ENCODE measurements at regions not wholly inside any gene's neighbourhood (a gene's known extent, or its start where the extent isn't known, plus 50 kb on each side); places are given as distances from the start of the nearest gene placed in this dataset.
A peak's percentile ranks its signal among the peaks of the same experiment; 100 is the strongest.

GRCh38 chr2:100222844-100223243 lies 80.5 kb upstream of the AFF3 start:
- intact Hi-C loops (cut with DNase I) = no loop called here
- Histone ChIP-seq H3K4me1 (ENCODE audit: control insufficient read depth, insufficient read depth, low read length) (no peaks in the 10 kb centered on the region), H3K4me3 (ENCODE audit: low read length) (no peak overlapping the region), H3K9me3 (ENCODE audit: control insufficient read depth, low read length) (no peaks in the 10 kb centered on the region), H3K27me3 (ENCODE audit: control insufficient read depth, insufficient read depth) (no peaks in the 10 kb centered on the region), H3K27ac (ENCODE audit: low read length) (no peak overlapping the region)
- DNase-seq (no peak), ATAC-seq (no peak)
- WGBS = 84% methylated on average over 2 of the region's 2 CpGs

GRCh38 chr2:100218552-100218951 lies 76.2 kb upstream of the AFF3 start:
- ATAC-seq (no peak), DNase-seq (no peak)
- peaks cover 5% of the 10 kb centered on the region for H3K4me1 ChIP-seq (ENCODE audit: control insufficient read depth, insufficient read depth, low read length)
- intact Hi-C loops (cut with DNase I) = no loop called here
- H3K4me3 ChIP-seq (ENCODE audit: low read length) = no peak overlapping the region
- no peak overlapping the region for H3K27ac ChIP-seq (ENCODE audit: low read length)
- no peaks in the 10 kb centered on the region for H3K9me3 ChIP-seq (ENCODE audit: control insufficient read depth, low read length)
- H3K27me3 ChIP-seq (ENCODE audit: control insufficient read depth, insufficient read depth) = no peaks in the 10 kb centered on the region
- 99% methylated on average over 3 of the region's 3 CpGs for WGBS

GRCh38 chr2:100217323-100217722 lies 74.9 kb upstream of the AFF3 start:
- H3K27ac ChIP-seq (ENCODE audit: low read length) = no peak overlapping the region
- 96% methylated on average over 6 of the region's 6 CpGs for WGBS
- H3K4me3 ChIP-seq (ENCODE audit: low read length) = no peak overlapping the region
- DNase-seq = no peak
- H3K27me3 ChIP-seq (ENCODE audit: control insufficient read depth, insufficient read depth) = no peaks in the 10 kb centered on the region
- intact Hi-C loops (cut with DNase I) = no loop called here
- H3K9me3 ChIP-seq (ENCODE audit: control insufficient read depth, low read length) = no peaks in the 10 kb centered on the region
- ATAC-seq = no peak
- H3K4me1 ChIP-seq (ENCODE audit: control insufficient read depth, insufficient read depth, low read length) = peaks cover 5% of the 10 kb centered on the region

GRCh38 chr2:100216015-100216414 lies 73.6 kb upstream of the AFF3 start:
- intact Hi-C loops (cut with DNase I) = no loop called here
- Histone ChIP-seq H3K27ac (ENCODE audit: low read length) (no peak overlapping the region), H3K9me3 (ENCODE audit: control insufficient read depth, low read length) (no peaks in the 10 kb centered on the region), H3K4me3 (ENCODE audit: low read length) (no peak overlapping the region), H3K27me3 (ENCODE audit: control insufficient read depth, insufficient read depth) (no peaks in the 10 kb centered on the region), H3K4me1 (ENCODE audit: control insufficient read depth, insufficient read depth, low read length) (peaks cover 5% of the 10 kb centered on the region)
- ATAC-seq (no peak), DNase-seq (no peak)
- WGBS = 93% methylated on average over 5 of the region's 5 CpGs

- no peak for ATAC-seq
- Histone ChIP-seq H3K9me3 (ENCODE audit: control insufficient read depth, low read length) (no peaks in the 10 kb centered on the region), H3K27ac (ENCODE audit: low read length) (no peak overlapping the region), H3K27me3 (ENCODE audit: control insufficient read depth, insufficient read depth) (no peaks in the 10 kb centered on the region), H3K4me3 (ENCODE audit: low read length) (no peak overlapping the region), H3K4me1 (ENCODE audit: control insufficient read depth, insufficient read depth, low read length) (peaks cover 5% of the 10 kb centered on the region)
- intact Hi-C loops (cut with DNase I) = no loop called here
- WGBS = 68% methylated on average over 6 of the region's 6 CpGs
- DNase-seq = no peak
Observed at GRCh38 chr2:100215371-100215770, 73.0 kb upstream of the AFF3 start.

- Histone ChIP-seq H3K4me3 (ENCODE audit: low read length) (no peak overlapping the region), H3K27ac (ENCODE audit: low read length) (peak overlapping the region; percentile 91), H3K4me1 (ENCODE audit: control insufficient read depth, insufficient read depth, low read length) (peaks cover 5% of the 10 kb centered on the region), H3K9me3 (ENCODE audit: control insufficient read depth, low read length) (no peaks in the 10 kb centered on the region), H3K27me3 (ENCODE audit: control insufficient read depth, insufficient read depth) (no peaks in the 10 kb centered on the region)
- WGBS = 32% methylated on average over 9 of the region's 9 CpGs
- DNase-seq (peak in 2 of 3 donors; percentile 74 to 88), ATAC-seq (peak; percentile 35 to 50)
- intact Hi-C loops (cut with DNase I) = no loop called here
Observed at GRCh38 chr2:100214265-100214971, 72.0 kb upstream of the AFF3 start.

- intact Hi-C loops (cut with DNase I) = no loop called here
- 58% methylated on average over 3 of the region's 3 CpGs for WGBS
Observed at GRCh38 chr2:100213595-100213994, 71.2 kb upstream of the AFF3 start.

GRCh38 chr2:100212850-100213249 lies 70.5 kb upstream of the AFF3 start:
- intact Hi-C loops (cut with DNase I) = no loop called here
- H3K27ac ChIP-seq (ENCODE audit: low read length) = peak overlapping the region; percentile 42
- no peak overlapping the region for H3K4me3 ChIP-seq (ENCODE audit: low read length)
- 60% methylated on average over 3 of the region's 3 CpGs for WGBS
- H3K4me1 ChIP-seq (ENCODE audit: control insufficient read depth, insufficient read depth, low read length) = peaks cover 5% of the 10 kb centered on the region
- ATAC-seq (peak; percentile 35 to 46), DNase-seq (no peak)
- no peaks in the 10 kb centered on the region for H3K27me3 ChIP-seq (ENCODE audit: control insufficient read depth, insufficient read depth)
- H3K9me3 ChIP-seq (ENCODE audit: control insufficient read depth, low read length) = no peaks in the 10 kb centered on the region

More at GRCh38 chr2:100213595-100213994, 71.2 kb upstream of the AFF3 start:
- peaks cover 5% of the 10 kb centered on the region for H3K4me1 ChIP-seq (ENCODE audit: control insufficient read depth, insufficient read depth, low read length)
- ATAC-seq = peak; percentile 82
- no peak overlapping the region for H3K4me3 ChIP-seq (ENCODE audit: low read length)
- no peaks in the 10 kb centered on the region for H3K9me3 ChIP-seq (ENCODE audit: control insufficient read depth, low read length)
- H3K27ac ChIP-seq (ENCODE audit: low read length) = peak overlapping the region; percentile 91
- H3K27me3 ChIP-seq (ENCODE audit: control insufficient read depth, insufficient read depth) = no peaks in the 10 kb centered on the region
- DNase-seq = peak; percentile 54 to 85 (median 80)

GRCh38 chr2:100211521-100211920 lies 69.1 kb upstream of the AFF3 start:
- no peaks in the 10 kb centered on the region for H3K27me3 ChIP-seq (ENCODE audit: control insufficient read depth, insufficient read depth)
- no peak overlapping the region for H3K4me3 ChIP-seq (ENCODE audit: low read length)
- intact Hi-C loops (cut with DNase I) = no loop called here
- ATAC-seq (no peak), DNase-seq (no peak)
- H3K4me1 ChIP-seq (ENCODE audit: control insufficient read depth, insufficient read depth, low read length) = peaks cover 8% of the 10 kb centered on the region
- H3K27ac ChIP-seq (ENCODE audit: low read length) = no peak overlapping the region
- H3K9me3 ChIP-seq (ENCODE audit: control insufficient read depth, low read length) = no peaks in the 10 kb centered on the region
- WGBS = 82% methylated on average over 3 of the region's 3 CpGs

- no peaks in the 10 kb centered on the region for H3K27me3 ChIP-seq (ENCODE audit: control insufficient read depth, insufficient read depth)
- H3K27ac ChIP-seq (ENCODE audit: low read length) = no peak overlapping the region
- peak; percentile 44 to 62 for ATAC-seq
- no peak overlapping the region for H3K4me3 ChIP-seq (ENCODE audit: low read length)
- 61% methylated on average over 13 of the region's 13 CpGs for WGBS
- peaks cover 3% of the 10 kb centered on the region for H3K4me1 ChIP-seq (ENCODE audit: control insufficient read depth, insufficient read depth, low read length)
- no peaks in the 10 kb centered on the region for H3K9me3 ChIP-seq (ENCODE audit: control insufficient read depth, low read length)
- DNase-seq = no peak
- intact Hi-C loops (cut with DNase I) = no loop called here
Observed at GRCh38 chr2:100208141-100208770, 65.9 kb upstream of the AFF3 start.

- no peaks in the 10 kb centered on the region for H3K27me3 ChIP-seq (ENCODE audit: control insufficient read depth, insufficient read depth)
- intact Hi-C loops (cut with DNase I) = no loop called here
- ATAC-seq (peak in 1 of 2 donors; percentile 21), DNase-seq (no peak)
- H3K4me1 ChIP-seq (ENCODE audit: control insufficient read depth, insufficient read depth, low read length) = peaks cover 3% of the 10 kb centered on the region
- H3K4me3 ChIP-seq (ENCODE audit: low read length) = no peak overlapping the region
- WGBS = 46% methylated on average over 6 of the region's 6 CpGs
- no peak overlapping the region for H3K27ac ChIP-seq (ENCODE audit: low read length)
- no peaks in the 10 kb centered on the region for H3K9me3 ChIP-seq (ENCODE audit: control insufficient read depth, low read length)
Observed at GRCh38 chr2:100207411-100207885, 65.1 kb upstream of the AFF3 start.
